HCT116 (cell line): ENCODE measurements at regions not wholly inside any gene's neighbourhood (a gene's known extent, or its start where the extent isn't known, plus 50 kb on each side); places are given as distances from the start of the nearest gene placed in this dataset.

Experiments
- ATAC-seq: fragments of 200-7000 bp; cut with Tn5 transposase; 2 replicates; pipeline ENCODE4 v1.9.1; 2020; ENCODE audit warnings: mild to moderate bottlenecking, moderate library complexity
- BruUV-seq: library from RNA; stranded (reverse); fragments of 400-500 nt; replicated peaks from 2 replicates; lab custom pipeline; 2021; lab: Mats Ljungman, UMichigan
- CTCF ChIA-PET: fragments of 300-600 bp; sonication (Branson Sonifier 250); formaldehyde crosslinking; loops from one replicate; lab custom pipeline; 2021; ENCODE audit warnings: antibody characterized with exemption; lab: Charles Lee
- POLR2A ChIA-PET: fragments of 300-600, 350-600 bp; sonication (Branson Sonifier 250); formaldehyde crosslinking; loops from one replicate; lab custom pipeline; 2021; ENCODE audit warnings: antibody characterized with exemption; lab: Charles Lee
- RAD21 ChIA-PET, 2 experiments: fragments of 300-600 bp; sonication (Branson Sonifier 250); formaldehyde crosslinking; loops; one replicate each; lab custom pipeline; 2023; ENCODE audit warnings: low total read pairs in 2 of 2; ENCODE audit not compliant: uncharacterized antibody in 2 of 2, unreplicated experiment in 2 of 2, low non-redundant PET in 1 of 2; lab: Charles Lee
- DNase-seq: peaks from one replicate; pipeline ENCODE4 v3.0.0-alpha.2; 2010; ENCODE audit warnings: low read depth, low spot score
- H2AFZ ChIP-seq: fragments of 200-600 bp; shearing (Covaris generic), sonication (generic); 2 replicates; pipeline ENCODE4 v1.6.1; 2017; ENCODE audit warnings: low read depth, mixed run types, mixed read lengths, antibody characterized with exemption, low read length; ENCODE audit not compliant: poor library complexity, severe bottlenecking
- H3K27ac ChIP-seq: 2 replicates; pipeline ENCODE4 v1.5.1; 2012; ENCODE audit warnings: low read depth, low read length
- H3K27me3 ChIP-seq: fragments of 200-600 bp; sonication (generic); 2 replicates; pipeline ENCODE4 v1.6.1; 2016; ENCODE audit warnings: mixed run types, low read length, mixed read lengths; ENCODE audit not compliant: insufficient read depth
- H3K36me3 ChIP-seq, 2 experiments: fragments of 200-500 bp in 1 of 2; fragments of 200-600 bp in 1 of 2; sonication (Bioruptor generic) in 1 of 2; sonication (generic) in 1 of 2; 2 replicates each; pipeline versions ENCODE4 v1.5.1 to v1.6.1; 2014 to 2016; ENCODE audit warnings: low read length in 2 of 2, inconsistent platforms in 1 of 2, mixed read lengths in 1 of 2, mixed run types in 1 of 2; ENCODE audit not compliant: insufficient read depth in 2 of 2, control insufficient read depth in 1 of 2
- H3K4me1 ChIP-seq, 2 experiments: fragments of 200-600 bp in 1 of 2; sonication (generic) in 1 of 2; 2 replicates each; pipeline versions ENCODE4 v1.5.1 to v1.6.1; 2012 to 2017; ENCODE audit warnings: low read length in 2 of 2, inconsistent platforms in 1 of 2, mild to moderate bottlenecking in 1 of 2, mixed read lengths in 1 of 2, mixed run types in 1 of 2, moderate library complexity in 1 of 2; ENCODE audit not compliant: insufficient read depth in 2 of 2, control insufficient read depth in 1 of 2
- H3K4me2 ChIP-seq: fragments of 200-600 bp; sonication (generic); 2 replicates; pipeline ENCODE4 v1.6.1; 2017; ENCODE audit warnings: mixed run types, low read length, mixed read lengths
- H3K4me3 ChIP-seq, 2 experiments: fragments of 200-600 bp in 1 of 2; sonication (generic) in 1 of 2; replicated peaks in 1 of 2; 2 replicates each; pipeline ENCODE4 v1.5.1; 2011 to 2016; ENCODE audit warnings: low read length in 2 of 2, control low read depth in 1 of 2, low read depth in 1 of 2, mild to moderate bottlenecking in 1 of 2, mixed read lengths in 1 of 2, mixed run types in 1 of 2
- H3K79me2 ChIP-seq: fragments of 200-600 bp; sonication (generic); 2 replicates; pipeline ENCODE4 v1.6.1; 2017; ENCODE audit warnings: mild to moderate bottlenecking, mixed run types, low read length, moderate library complexity, mixed read lengths; ENCODE audit not compliant: insufficient read depth
- H3K9ac ChIP-seq: fragments of 200-600 bp; sonication (generic); 2 replicates; pipeline ENCODE4 v1.6.1; 2016; ENCODE audit warnings: low read length, mixed read lengths
- H3K9me2 ChIP-seq: fragments of 200-600 bp; sonication (generic), shearing (Covaris generic); 2 replicates; pipeline ENCODE4 v1.6.1; 2017; ENCODE audit warnings: mixed run types, mild to moderate bottlenecking, moderate library complexity; ENCODE audit not compliant: insufficient read depth
- H3K9me3 ChIP-seq, 2 experiments: fragments of 200-500 bp in 1 of 2; fragments of 200-600 bp in 1 of 2; sonication (Bioruptor generic) in 1 of 2; sonication (generic) in 1 of 2; 2 replicates each; pipeline ENCODE4 v1.6.1; 2014 to 2017; ENCODE audit warnings: low read length in 2 of 2, mixed read lengths in 2 of 2, inconsistent platforms in 1 of 2, low read depth in 1 of 2, mild to moderate bottlenecking in 1 of 2, mixed run types in 1 of 2, moderate library complexity in 1 of 2; ENCODE audit not compliant: control insufficient read depth in 1 of 2, insufficient read depth in 1 of 2
- H4K20me1 ChIP-seq: fragments of 200-600 bp; sonication (generic), shearing (Covaris generic); 2 replicates; pipeline ENCODE4 v1.6.1; 2017; ENCODE audit warnings: mixed run types, mild to moderate bottlenecking, moderate library complexity; ENCODE audit not compliant: insufficient read depth
- CEBPB ChIP-seq: IDR thresholded peaks from 2 replicates; pipeline ENCODE4 v1.6.1; 2012; ENCODE audit warnings: low read depth
- ELF1 ChIP-seq: IDR thresholded peaks from 2 replicates; pipeline ENCODE4 v1.6.1; 2012; ENCODE audit warnings: low read depth, borderline replicate concordance
- FOSL1 ChIP-seq: IDR thresholded peaks from 2 replicates; pipeline ENCODE4 v1.6.1; 2012; ENCODE audit warnings: low read depth
- SIN3A ChIP-seq: IDR thresholded peaks from 2 replicates; pipeline ENCODE4 v1.6.1; 2012; ENCODE audit warnings: low read depth
- SP1 ChIP-seq: IDR thresholded peaks from 2 replicates; pipeline ENCODE4 v1.6.1; 2012; ENCODE audit warnings: low read depth
- ZFX ChIP-seq: fragments of 450-650 bp; IDR thresholded peaks from 2 replicates; pipeline ENCODE4 v1.6.1; 2017
- intact Hi-C: fragments of 100-400 bp; cut with micrococcal nuclease; formaldehyde crosslinking; loops from 2 replicates; pipeline ENCODE4 v1.10.0; 2022
- TF ChIP-seq, protein P1 (sequence below): IDR thresholded peaks from 2 replicates; pipeline ENCODE4 v1.6.1; 2011; ENCODE audit warnings: mild to moderate bottlenecking, low read length, moderate library complexity; ENCODE audit not compliant: insufficient replicate concordance; ENCODE audit errors: extremely low read depth
- TF ChIP-seq, protein P2 (sequence below): IDR thresholded peaks from 2 replicates; pipeline ENCODE4 v1.6.1; 2012; ENCODE audit warnings: low read depth

DNA sequence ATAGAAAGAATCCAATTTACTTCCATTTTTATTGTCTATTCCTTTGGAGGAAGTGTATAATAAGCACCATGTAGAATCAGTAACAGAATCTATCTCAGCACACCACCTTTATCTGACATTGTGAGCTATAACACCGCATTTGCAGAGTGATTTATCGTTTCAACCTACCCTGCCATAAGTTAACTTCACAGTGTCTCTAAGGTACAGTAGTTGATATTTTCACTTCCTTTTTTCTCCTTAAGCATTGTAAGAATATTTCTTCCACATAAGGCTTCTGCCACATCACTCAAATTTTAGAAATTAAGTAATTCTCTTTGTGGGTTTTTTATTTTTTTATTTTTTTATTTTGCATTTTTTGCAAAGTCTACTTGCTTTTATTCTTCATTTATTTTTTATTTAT, 107.1 kb downstream of the TMX3 start:
- Histone ChIP-seq H3K4me1 (no peaks in the 10 kb centered on the region), H4K20me1 (no peaks in the 10 kb centered on the region), H3K36me3 (no peaks in the 10 kb centered on the region), H3K9ac (no peak overlapping the region), H3K79me2 (no peaks in the 10 kb centered on the region), H3K4me2 (no peak overlapping the region), H3K4me3 (no peak overlapping the region), H3K9me3 (no peaks in the 10 kb centered on the region), H3K9me2 (no peaks in the 10 kb centered on the region), H2AFZ (no peak overlapping the region), H3K27ac (no peak overlapping the region), H3K27me3 (no peaks in the 10 kb centered on the region)
- ChIA-PET POLR2A (no interaction called here), RAD21 (no interaction called here), CTCF (no interaction called here)
- no peak for TF ChIP-seq ZFX
- BruUV-seq = no TSS peak
- DNase-seq (no peak), ATAC-seq (no peak)
- intact Hi-C loops = no loop called here

DNA sequence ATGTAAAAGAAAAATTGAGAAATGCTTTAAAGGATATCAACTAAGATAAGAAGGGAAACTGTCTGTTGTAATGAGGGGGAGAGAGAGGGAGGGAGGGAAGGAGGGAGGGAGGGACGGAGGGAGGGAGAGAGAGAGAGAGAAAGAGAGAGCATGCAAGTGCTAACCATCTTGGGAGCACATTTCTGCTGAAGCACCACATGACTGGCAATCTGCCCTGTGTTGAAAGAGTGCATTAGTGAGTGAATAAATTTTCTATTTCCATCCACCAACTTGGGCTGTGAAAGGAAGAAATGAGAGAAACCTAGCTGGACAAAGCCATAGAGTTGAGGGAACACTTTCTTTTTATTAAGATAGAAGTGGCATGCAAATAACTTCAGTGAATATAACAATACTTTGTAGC, 110.7 kb downstream of the TMX3 start:
- Histone ChIP-seq H3K36me3 (no peaks in the 10 kb centered on the region), H3K9me3 (no peaks in the 10 kb centered on the region), H3K27ac (no peak overlapping the region), H3K4me1 (no peaks in the 10 kb centered on the region), H4K20me1 (no peaks in the 10 kb centered on the region), H2AFZ (no peak overlapping the region), H3K9ac (no peak overlapping the region), H3K4me3 (no peak overlapping the region)
- no peak for DNase-seq
- ChIA-PET CTCF (no interaction called here), POLR2A (no interaction called here)
- intact Hi-C loops = no loop called here
- TF ChIP-seq, protein P1, sequence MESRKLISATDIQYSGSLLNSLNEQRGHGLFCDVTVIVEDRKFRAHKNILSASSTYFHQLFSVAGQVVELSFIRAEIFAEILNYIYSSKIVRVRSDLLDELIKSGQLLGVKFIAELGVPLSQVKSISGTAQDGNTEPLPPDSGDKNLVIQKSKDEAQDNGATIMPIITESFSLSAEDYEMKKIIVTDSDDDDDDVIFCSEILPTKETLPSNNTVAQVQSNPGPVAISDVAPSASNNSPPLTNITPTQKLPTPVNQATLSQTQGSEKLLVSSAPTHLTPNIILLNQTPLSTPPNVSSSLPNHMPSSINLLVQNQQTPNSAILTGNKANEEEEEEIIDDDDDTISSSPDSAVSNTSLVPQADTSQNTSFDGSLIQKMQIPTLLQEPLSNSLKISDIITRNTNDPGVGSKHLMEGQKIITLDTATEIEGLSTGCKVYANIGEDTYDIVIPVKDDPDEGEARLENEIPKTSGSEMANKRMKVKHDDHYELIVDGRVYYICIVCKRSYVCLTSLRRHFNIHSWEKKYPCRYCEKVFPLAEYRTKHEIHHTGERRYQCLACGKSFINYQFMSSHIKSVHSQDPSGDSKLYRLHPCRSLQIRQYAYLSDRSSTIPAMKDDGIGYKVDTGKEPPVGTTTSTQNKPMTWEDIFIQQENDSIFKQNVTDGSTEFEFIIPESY = no peak
- TF ChIP-seq SIN3A = no peak
- TF ChIP-seq, protein P2, sequence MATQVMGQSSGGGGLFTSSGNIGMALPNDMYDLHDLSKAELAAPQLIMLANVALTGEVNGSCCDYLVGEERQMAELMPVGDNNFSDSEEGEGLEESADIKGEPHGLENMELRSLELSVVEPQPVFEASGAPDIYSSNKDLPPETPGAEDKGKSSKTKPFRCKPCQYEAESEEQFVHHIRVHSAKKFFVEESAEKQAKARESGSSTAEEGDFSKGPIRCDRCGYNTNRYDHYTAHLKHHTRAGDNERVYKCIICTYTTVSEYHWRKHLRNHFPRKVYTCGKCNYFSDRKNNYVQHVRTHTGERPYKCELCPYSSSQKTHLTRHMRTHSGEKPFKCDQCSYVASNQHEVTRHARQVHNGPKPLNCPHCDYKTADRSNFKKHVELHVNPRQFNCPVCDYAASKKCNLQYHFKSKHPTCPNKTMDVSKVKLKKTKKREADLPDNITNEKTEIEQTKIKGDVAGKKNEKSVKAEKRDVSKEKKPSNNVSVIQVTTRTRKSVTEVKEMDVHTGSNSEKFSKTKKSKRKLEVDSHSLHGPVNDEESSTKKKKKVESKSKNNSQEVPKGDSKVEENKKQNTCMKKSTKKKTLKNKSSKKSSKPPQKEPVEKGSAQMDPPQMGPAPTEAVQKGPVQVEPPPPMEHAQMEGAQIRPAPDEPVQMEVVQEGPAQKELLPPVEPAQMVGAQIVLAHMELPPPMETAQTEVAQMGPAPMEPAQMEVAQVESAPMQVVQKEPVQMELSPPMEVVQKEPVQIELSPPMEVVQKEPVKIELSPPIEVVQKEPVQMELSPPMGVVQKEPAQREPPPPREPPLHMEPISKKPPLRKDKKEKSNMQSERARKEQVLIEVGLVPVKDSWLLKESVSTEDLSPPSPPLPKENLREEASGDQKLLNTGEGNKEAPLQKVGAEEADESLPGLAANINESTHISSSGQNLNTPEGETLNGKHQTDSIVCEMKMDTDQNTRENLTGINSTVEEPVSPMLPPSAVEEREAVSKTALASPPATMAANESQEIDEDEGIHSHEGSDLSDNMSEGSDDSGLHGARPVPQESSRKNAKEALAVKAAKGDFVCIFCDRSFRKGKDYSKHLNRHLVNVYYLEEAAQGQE = no peak
- no peak for TF ChIP-seq FOSL1
- TF ChIP-seq ELF1 = no peak
- no peak for TF ChIP-seq SP1
- TF ChIP-seq CEBPB = no peak
- TF ChIP-seq, all 23 proteins: peak for 0
- Histone ChIP-seq H3K4me2 (no peak overlapping the region), H3K79me2 (no peaks in the 10 kb centered on the region), H3K9me2 (no peaks in the 10 kb centered on the region), H3K27me3 (no peaks in the 10 kb centered on the region)
- RAD21 ChIA-PET = no interaction called here
- BruUV-seq = no TSS peak
- no peak for ATAC-seq
